Stimulated activated CD4-positive, alpha-beta T cell treated with anti-CD3 and anti-CD28 coated beads, Interleukin-12 subunit alpha, Interleukin-12 subunit beta, amount 100 ng/mL, for 48 hours (primary cell): ENCODE measurements at regions not wholly inside any gene's neighbourhood (a gene's known extent, or its start where the extent isn't known, plus 50 kb on each side); places are given as distances from the start of the nearest gene placed in this dataset.

Source experiments
- DNase-seq, 3 donors: peaks; one replicate each; pipeline ENCODE4 v3.0.0-alpha.2; 2020; ENCODE audit warnings: low read depth in 2 of 3, low spot score in 1 of 3

- no peak for DNase-seq
Observed at GRCh38 chr5:167303582-167303981, 987.9 kb upstream of the WWC1 start.

GRCh38 chr5:167304834-167305469 lies 986.5 kb upstream of the WWC1 start:
- DNase-seq = no peak

DNA sequence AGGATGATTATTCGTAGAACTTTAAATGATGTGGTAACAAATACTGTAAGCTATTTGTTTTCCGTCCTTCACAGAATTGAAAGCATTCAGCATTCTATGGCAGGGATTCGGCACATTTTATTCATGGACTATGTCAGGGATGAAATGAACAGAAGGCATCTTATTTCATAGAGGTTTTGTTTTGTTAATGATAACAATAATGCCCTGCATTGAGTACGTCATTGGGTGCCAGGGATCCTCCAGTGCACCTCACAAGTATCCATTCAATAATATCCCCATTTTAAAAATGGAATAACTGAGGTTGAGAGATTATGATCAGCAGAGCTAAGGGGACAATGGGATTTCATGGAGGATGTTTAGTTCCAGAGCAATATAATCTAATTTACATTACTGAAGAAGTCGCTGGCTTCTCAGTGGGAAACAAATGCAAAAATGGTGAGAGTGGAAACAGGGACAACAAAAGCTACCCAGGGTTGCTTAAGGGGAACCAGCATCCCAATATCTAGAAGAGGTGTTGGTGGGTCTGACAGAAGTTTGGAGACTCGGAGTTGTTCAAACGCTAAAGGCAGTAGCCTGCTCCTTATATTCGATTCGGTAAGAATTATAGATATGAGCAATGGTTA lies 985.7 kb upstream of the WWC1 start:
- DNase-seq = no peak

DNA sequence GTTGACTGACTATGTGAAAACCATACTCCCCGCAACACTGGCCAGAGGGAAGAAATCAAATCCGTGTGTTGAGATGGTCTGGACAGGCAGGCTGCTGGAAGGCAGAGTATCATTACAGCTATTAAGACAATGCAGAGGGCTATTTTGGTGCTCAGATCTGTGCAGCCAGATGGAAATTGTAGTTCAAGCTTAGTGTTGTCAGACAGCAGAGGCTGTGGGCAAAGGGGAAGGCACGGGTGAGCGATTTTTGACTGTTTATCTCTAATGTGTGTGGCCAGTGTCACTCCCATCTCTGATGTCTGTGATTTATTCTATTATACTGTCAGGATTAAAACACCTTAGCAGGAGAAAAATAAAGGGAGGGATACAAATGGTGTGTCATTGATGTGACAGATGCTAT lies 984.4 kb upstream of the WWC1 start:
- no peak for DNase-seq

DNA sequence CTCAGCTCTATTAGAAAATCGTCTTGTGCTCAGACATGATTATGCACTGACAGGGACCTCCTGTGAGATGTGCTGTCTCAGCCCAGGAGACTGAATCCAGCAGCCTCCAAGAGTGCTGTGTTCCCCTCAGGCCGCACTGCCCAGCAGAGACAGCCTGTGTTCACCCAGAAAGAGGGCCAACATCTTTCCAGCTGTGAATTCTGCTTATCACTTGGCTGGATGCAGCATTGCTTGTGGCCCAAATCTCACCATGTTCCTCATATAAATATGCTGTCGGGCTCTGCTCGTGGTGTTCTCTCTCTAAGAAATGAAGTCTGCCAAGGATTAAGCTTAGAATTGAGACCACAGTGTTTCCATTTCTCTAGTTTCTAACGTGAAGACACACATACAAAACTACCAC lies 983.0 kb upstream of the WWC1 start:
- DNase-seq = no peak

DNA sequence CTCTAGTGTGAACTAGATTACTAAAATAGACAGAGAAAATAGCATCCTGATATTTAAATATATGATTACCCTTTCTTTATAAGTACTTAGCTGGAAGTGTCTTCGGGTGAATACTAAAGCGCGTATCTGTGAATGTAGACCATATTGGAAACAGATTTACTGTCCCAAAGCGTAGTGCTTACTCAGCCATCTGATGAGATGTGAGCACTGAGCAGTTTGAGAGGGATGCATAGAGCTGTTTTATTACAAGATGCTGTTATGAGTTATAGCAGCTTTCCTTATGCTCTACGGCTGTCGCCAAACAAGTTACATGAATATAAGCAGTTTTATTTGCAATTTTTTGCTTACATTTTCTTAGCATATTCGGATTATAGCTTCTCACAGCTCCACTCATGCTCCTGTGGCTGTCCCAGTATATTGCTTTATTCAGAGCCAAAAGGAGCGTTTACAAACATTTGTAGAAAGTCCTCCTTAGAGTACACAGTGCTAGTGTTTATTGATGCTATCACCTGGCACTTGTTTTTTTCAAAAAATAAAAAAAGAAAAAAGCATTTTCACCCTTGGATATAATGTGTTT lies 981.4 kb upstream of the WWC1 start:
- no peak for DNase-seq

- DNase-seq = no peak
Observed at GRCh38 chr5:167311340-167311739, 980.1 kb upstream of the WWC1 start.

GRCh38 chr5:167312225-167312624 lies 979.2 kb upstream of the WWC1 start:
- no peak for DNase-seq

DNA sequence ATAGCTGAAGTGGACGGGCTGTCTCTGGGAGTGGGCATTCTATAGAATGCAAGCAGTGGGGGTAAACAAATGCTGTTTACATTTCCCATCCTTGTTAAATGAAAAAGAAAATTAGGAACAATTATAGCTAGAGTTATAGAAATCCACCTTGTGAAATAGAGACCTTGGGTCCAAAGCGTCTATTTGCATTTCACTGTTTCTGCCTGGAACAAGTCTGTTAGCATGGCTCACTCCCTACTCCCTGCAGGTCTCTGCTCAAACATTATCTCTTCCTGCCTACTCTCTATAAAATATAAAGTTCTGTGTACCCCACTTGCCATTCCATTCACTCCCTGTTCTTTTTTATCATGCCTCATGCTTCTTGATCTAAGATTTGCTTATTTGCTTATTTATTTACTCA lies 975.7 kb upstream of the WWC1 start:
- DNase-seq = no peak

GRCh38 chr5:167317884-167318283 lies 973.6 kb upstream of the WWC1 start:
- no peak for DNase-seq

GRCh38 chr5:167319243-167319642 lies 972.2 kb upstream of the WWC1 start:
- no peak for DNase-seq

DNA sequence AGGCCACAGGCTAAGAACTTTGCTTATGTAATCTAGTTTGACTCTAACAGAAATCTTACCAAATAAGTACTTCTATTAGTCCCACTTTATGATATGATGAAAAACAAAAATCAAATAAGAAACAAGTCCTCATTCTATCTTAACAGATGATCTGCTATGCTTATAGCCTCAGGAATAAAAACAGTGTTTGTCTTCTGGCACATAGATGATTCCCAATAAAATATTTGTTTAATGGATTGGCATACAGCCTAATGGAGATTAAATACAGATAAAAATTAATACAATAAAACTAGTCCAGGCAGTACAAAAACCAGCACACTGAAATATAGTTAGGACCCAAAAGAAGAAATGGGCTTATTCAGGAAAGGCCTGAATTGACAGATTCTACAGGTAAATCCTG lies 971.4 kb upstream of the WWC1 start:
- DNase-seq = no peak

DNA sequence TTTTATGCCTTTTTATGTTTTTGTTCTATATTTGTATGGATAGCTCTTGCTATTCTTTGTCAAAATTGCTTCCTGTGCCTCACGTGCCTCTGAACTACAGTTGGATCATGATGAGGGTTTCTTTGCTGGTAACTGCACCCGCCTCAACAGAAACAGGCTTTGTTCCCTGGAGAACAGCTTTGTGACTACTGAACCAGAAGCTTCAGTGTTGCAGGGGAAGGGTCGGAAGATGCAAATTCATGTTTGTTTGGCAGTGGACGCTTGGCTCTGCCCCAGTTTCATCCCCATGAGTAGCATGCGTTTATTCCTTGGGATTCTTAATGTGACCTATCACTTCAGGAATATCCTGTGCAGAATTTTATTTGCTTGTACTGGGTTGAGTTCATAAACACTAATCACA lies 959.1 kb upstream of the WWC1 start:
- no peak for DNase-seq

GRCh38 chr5:167336161-167336560 lies 955.3 kb upstream of the WWC1 start:
- no peak for DNase-seq

- DNase-seq = no peak
Observed at GRCh38 chr5:167339205-167339604, 952.2 kb upstream of the WWC1 start.

GRCh38 chr5:167346461-167346860 lies 945.0 kb upstream of the WWC1 start:
- no peak for DNase-seq

DNA sequence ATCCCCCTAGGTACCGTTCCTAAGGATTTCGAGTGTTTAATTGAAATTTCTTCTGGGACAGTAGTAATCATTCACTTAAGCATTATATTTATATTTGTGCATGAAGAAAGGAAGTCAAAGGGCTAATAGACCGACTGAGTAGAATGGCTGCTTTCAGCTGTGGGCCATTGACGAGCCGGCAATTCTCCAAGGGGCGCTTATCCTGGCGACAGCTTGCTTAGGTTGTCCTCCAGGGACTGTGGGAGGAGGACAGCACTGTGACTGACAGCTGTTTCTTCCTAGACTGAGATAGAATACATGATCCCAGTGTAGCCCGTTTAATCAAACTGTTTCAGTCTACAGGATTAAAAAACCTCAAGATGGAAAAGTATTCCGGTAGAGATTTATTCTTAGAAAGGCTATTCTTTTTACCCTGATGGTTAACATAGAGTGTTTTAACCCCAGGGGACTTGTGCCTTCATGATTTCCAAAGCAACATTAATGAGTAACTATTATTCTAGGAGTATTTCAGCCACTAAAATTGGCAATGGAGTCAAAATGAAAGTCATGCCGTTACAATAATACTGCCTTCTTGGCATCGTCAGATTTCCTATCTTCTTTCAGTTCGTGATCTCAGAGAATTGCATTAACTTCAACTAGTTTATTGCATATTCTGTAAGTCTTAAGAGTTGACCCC lies 943.1 kb upstream of the WWC1 start:
- DNase-seq = no peak

- no peak for DNase-seq
Observed at GRCh38 chr5:167348980-167349379, 942.5 kb upstream of the WWC1 start.

- DNase-seq = no peak
Observed at GRCh38 chr5:167351316-167351715, 940.1 kb upstream of the WWC1 start.

DNA sequence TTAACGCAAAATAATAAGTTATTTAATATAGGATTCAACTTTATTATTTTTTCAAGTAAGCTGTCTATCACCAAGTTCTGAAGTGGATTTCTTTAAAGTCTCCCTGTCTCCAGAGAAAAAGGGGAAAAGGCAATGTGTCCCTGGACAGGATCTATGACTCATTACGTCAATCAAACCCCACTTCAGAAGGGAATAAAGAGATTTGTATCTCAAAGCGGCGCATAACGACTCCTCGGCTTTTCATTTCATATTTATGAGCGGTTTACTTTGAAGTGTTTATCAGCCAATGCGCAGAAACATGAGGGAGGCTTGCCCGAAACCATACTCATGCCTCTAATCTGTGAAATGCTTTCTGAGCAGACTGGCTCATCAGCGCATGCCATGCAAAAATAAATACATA lies 938.6 kb upstream of the WWC1 start:
- no peak for DNase-seq

- no peak for DNase-seq
Observed at GRCh38 chr5:167355346-167355745, 936.1 kb upstream of the WWC1 start.

GRCh38 chr5:167356374-167356773 lies 935.1 kb upstream of the WWC1 start:
- no peak for DNase-seq
